Mucosa of descending colon (tissue), 3 donors: ENCODE measurements at regions not wholly inside any gene's neighbourhood (a gene's known extent, or its start where the extent isn't known, plus 50 kb on each side); places are given as distances from the start of the nearest gene placed in this dataset.

Experiments
- ATAC-seq: fragments of 200-7000 bp; cut with Tn5 transposase; one replicate; pipeline ENCODE4 v1.9.1; 2020; ENCODE audit warnings: mild to moderate bottlenecking, moderate library complexity
- DNase-seq, 3 donors: peaks; one replicate each; pipeline ENCODE4 v3.0.0-alpha.2; 2020
- H3K36me3 ChIP-seq: fragments of 200-600 bp; one replicate; pipeline ENCODE4 v1.8.0; 2021; ENCODE audit warnings: low read depth, mild to moderate bottlenecking
- H3K4me1 ChIP-seq: fragments of 200-600 bp; one replicate; pipeline ENCODE4 v1.8.0; 2021; ENCODE audit warnings: low read depth, mild to moderate bottlenecking
- H3K4me3 ChIP-seq: fragments of 200-600 bp; one replicate; pipeline ENCODE4 v1.8.0; 2021; ENCODE audit warnings: mild to moderate bottlenecking
- H3K9me3 ChIP-seq: fragments of 200-600 bp; one replicate; pipeline ENCODE4 v1.8.0; 2021; ENCODE audit warnings: mild to moderate bottlenecking
- intact Hi-C, 2 donors: fragments of 100-400 bp; cut with DNase I in 1 of 2; cut with micrococcal nuclease in 1 of 2; formaldehyde crosslinking; loops; one replicate each; pipeline versions ENCODE4 v1.11.0 to v1.11.1; 2022; cut with DNase I, micrococcal nuclease
- TF ChIP-seq, protein P1 (sequence below): fragments of 200-600 bp; IDR thresholded peaks from one replicate; pipeline ENCODE4 v1.8.0; 2022; ENCODE audit warnings: antibody characterized with exemption, mild to moderate bottlenecking
- donor health status: DM: no; HTN: no; CAD: no; lungs with moderate emphysema.
- donor health status: DM: no; HTN: no; CAD: no.
- donor health status: DM: no; HTN: yes; CAD: no.

DNA sequence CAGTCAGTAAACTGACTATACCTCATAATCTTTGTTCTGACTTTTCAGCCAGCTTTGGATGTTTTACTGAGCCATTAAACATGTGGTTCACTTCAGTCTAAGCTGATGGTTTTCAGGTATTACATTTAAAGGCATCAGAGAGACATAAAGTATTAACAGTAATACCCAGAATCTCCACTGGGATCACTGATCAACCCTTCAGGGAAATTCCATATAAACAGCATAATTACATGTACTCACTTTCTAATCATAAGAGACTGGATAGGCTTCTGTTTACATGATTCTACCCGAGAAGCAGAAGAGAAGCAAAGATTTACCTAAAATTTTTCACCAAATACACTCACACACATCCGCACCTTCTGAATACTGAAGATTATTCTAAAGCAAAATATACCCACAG, 186.7 kb upstream of the FREM1 start:
- intact Hi-C loops, result no loop called here
- ATAC-seq (no peak), DNase-seq (no peak)
- Histone ChIP-seq H3K36me3 (no peaks in the 10 kb centered on the region), H3K4me3 (no peak overlapping the region), H3K9me3 (no peaks in the 10 kb centered on the region), H3K4me1 (no peaks in the 10 kb centered on the region)
- TF ChIP-seq, protein P1, sequence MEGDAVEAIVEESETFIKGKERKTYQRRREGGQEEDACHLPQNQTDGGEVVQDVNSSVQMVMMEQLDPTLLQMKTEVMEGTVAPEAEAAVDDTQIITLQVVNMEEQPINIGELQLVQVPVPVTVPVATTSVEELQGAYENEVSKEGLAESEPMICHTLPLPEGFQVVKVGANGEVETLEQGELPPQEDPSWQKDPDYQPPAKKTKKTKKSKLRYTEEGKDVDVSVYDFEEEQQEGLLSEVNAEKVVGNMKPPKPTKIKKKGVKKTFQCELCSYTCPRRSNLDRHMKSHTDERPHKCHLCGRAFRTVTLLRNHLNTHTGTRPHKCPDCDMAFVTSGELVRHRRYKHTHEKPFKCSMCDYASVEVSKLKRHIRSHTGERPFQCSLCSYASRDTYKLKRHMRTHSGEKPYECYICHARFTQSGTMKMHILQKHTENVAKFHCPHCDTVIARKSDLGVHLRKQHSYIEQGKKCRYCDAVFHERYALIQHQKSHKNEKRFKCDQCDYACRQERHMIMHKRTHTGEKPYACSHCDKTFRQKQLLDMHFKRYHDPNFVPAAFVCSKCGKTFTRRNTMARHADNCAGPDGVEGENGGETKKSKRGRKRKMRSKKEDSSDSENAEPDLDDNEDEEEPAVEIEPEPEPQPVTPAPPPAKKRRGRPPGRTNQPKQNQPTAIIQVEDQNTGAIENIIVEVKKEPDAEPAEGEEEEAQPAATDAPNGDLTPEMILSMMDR, result no peak

DNA sequence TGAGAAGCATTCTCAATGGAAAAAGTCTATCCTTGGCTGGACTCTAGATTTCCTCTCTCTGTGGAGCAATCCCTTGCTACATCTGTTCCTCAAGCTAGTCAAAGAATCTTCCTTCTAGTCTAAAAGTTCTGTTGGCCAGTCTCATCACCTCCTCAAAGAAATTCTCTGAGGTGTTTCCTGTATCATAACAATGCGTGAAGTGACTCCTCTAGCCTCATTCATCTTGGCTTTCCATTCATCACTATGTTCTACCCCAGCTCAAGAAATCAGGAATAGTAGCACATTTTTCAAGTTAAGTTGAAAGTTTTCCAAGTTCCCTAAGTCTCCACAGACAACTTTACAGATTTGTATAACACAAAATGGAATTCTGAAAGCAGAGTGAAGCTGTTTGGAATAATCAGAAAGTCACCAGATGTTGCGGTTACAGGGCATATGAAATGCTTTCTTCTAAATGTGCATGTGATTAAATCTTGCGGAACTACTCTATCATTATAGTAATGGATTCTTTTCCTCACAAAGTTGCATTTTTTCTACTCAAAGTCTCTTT, 176.6 kb upstream of the FREM1 start:
- no peak for ATAC-seq

DNA sequence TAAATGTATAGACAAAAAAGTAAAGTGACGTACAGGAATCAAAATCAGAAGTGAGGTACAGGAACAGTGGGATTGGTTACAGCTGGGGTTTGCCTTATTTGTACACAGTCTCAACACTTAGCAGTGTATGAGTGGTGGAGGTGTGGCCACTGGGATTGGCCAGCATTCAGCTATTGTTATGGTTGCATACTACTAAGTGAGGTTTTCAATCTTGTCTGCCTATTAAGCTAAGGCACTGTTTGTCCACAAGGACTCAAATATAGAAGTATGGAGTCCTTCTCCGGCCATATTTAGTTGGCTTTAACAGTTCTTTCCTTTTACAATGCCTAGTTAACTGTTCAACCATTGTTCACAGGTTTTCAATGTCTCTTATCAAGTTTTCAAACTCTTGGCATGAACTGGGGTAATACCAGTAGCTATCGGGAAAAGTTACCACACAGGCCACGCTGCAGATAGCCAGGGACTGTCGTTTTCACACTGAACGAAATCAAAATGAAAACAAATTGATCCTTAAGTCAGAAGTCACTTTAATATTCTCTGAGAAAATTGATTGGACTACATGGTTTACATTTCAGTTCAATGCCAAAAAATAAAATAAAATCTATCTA, 176.0 kb upstream of the FREM1 start:
- TF ChIP-seq, protein P1, result no peak
- Histone ChIP-seq H3K9me3 (no peaks in the 10 kb centered on the region), H3K4me1 (no peaks in the 10 kb centered on the region), H3K36me3 (no peaks in the 10 kb centered on the region), H3K4me3 (no peak overlapping the region)
- ATAC-seq (no peak), DNase-seq (no peak)
- intact Hi-C loops, result no loop called here

More for the DNA sequence above, 176.6 kb upstream of the FREM1 start:
- Histone ChIP-seq H3K4me1 (no peaks in the 10 kb centered on the region), H3K4me3 (no peak overlapping the region), H3K9me3 (no peaks in the 10 kb centered on the region), H3K36me3 (no peaks in the 10 kb centered on the region)
- TF ChIP-seq, protein P1, result no peak
- DNase-seq, result no peak
- intact Hi-C loops, result no loop called here

GRCh38 chr9:15081021-15081753, 171.0 kb upstream of the FREM1 start:
- no peak for DNase-seq
- Histone ChIP-seq H3K9me3 (no peaks in the 10 kb centered on the region), H3K4me1 (no peaks in the 10 kb centered on the region), H3K4me3 (no peak overlapping the region), H3K36me3 (no peaks in the 10 kb centered on the region)
- ATAC-seq, result no peak
- TF ChIP-seq, protein P1, result no peak
- intact Hi-C loops, result no loop called here

GRCh38 chr9:15080401-15080800, 170.2 kb upstream of the FREM1 start:
- no peak for DNase-seq
- intact Hi-C loops, result no loop called here
- Histone ChIP-seq H3K9me3 (no peaks in the 10 kb centered on the region), H3K4me1 (no peaks in the 10 kb centered on the region), H3K36me3 (no peaks in the 10 kb centered on the region), H3K4me3 (no peak overlapping the region)
- TF ChIP-seq, protein P1, result no peak
- no peak for ATAC-seq
